SW 1271 (cell line): ENCODE measurements at regions not wholly inside any gene's neighbourhood (a gene's known extent, or its start where the extent isn't known, plus 50 kb on each side); places are given as distances from the start of the nearest gene placed in this dataset.
"Not testable (repeated sequence)": the region's sequence is repeated elsewhere in the genome, so short reads cannot be mapped to it uniquely, and the experiment has no call there.

Source experiments
- DNase-seq, 2 experiments: peaks; one replicate each; lab custom pipeline; 2025; lab: John Stamatoyannopoulos, UW

- no peak for DNase-seq
These were observed 344.9 kb downstream of the DCDC2C start for GRCh38 chr2:4047961-4048891.

GRCh38 chr2:4049463-4049862 is 346.1 kb downstream of the DCDC2C start:
- no peak for DNase-seq

GRCh38 chr2:4053769-4054493 is 350.6 kb downstream of the DCDC2C start:
- DNase-seq: no peak

GRCh38 chr2:4066217-4066616 is 362.8 kb downstream of the DCDC2C start:
- DNase-seq: no peak

GRCh38 chr2:4073026-4073569 is 369.7 kb downstream of the DCDC2C start:
- DNase-seq: no peak

GRCh38 chr2:4077017-4077416 is 373.6 kb downstream of the DCDC2C start:
- no peak for DNase-seq

GRCh38 chr2:4085186-4085585 is 381.8 kb downstream of the DCDC2C start:
- DNase-seq: no peak

- DNase-seq: no peak
These were observed 387.6 kb downstream of the DCDC2C start for GRCh38 chr2:4090668-4091630.

- no peak for DNase-seq
These were observed 388.5 kb downstream of the DCDC2C start for GRCh38 chr2:4091869-4092268.

GRCh38 chr2:4094743-4095142 is 391.4 kb downstream of the DCDC2C start:
- DNase-seq: no peak

- no peak for DNase-seq
These were observed 393.8 kb downstream of the DCDC2C start for GRCh38 chr2:4096978-4097766.

- DNase-seq: no peak
These were observed 394.8 kb downstream of the DCDC2C start for GRCh38 chr2:4098137-4098536.

- no peak for DNase-seq
These were observed 398.6 kb downstream of the DCDC2C start for GRCh38 chr2:4101936-4102335.

- DNase-seq: no peak
These were observed 403.8 kb downstream of the DCDC2C start for GRCh38 chr2:4107179-4107578.

GRCh38 chr2:4110273-4110672 is 406.9 kb downstream of the DCDC2C start:
- no peak for DNase-seq

- DNase-seq: not testable (repeated sequence)
These were observed 412.1 kb downstream of the DCDC2C start for GRCh38 chr2:4115435-4115834.

GRCh38 chr2:4122726-4123125 is 419.4 kb downstream of the DCDC2C start:
- DNase-seq: no peak

- DNase-seq: no peak
These were observed 427.3 kb downstream of the DCDC2C start for GRCh38 chr2:4130651-4131050.

- no peak for DNase-seq
These were observed 431.5 kb downstream of the DCDC2C start for GRCh38 chr2:4134551-4135550.

- DNase-seq: no peak
These were observed 432.4 kb downstream of the DCDC2C start for GRCh38 chr2:4135765-4136164.
